ENCODE measurements at regions not wholly inside any gene's neighbourhood (a gene's known extent, or its start where the extent isn't known, plus 50 kb on each side); places are given as distances from the start of the nearest gene placed in this dataset.

- peaks cover 10% of the 10 kb centered on the region for H3K9me3 Mint-ChIP-seq
- H3K4me3 Mint-ChIP-seq = no peak overlapping the region
- H3K4me1 Mint-ChIP-seq = no peaks in the 10 kb centered on the region
- no peak for DNase-seq
- no peak overlapping the region for H3K27ac Mint-ChIP-seq
- TF ChIP-seq CTCF (IDR thresholded peaks at IDR 0.05) = no peak
- ChIA-PET POLR2A (no interaction called here), CTCF (no interaction called here)
- intact Hi-C loops (cut with micrococcal nuclease) = no loop called here
- H3K27me3 Mint-ChIP-seq = peaks cover 3% of the 10 kb centered on the region
- no peak for ATAC-seq (ENCODE audit: low read depth)
- H3K36me3 Mint-ChIP-seq (ENCODE audit: low read depth) = no peaks in the 10 kb centered on the region
These were observed 50.8 kb upstream of the CACNA2D3 start for GRCh38 chr3:54071601-54072000.

- POLR2A ChIA-PET = no interaction called here
- Mint-ChIP-seq H3K27ac (no peak overlapping the region), H3K36me3 (ENCODE audit: low read depth) (no peaks in the 10 kb centered on the region), H3K4me1 (no peaks in the 10 kb centered on the region), H3K4me3 (no peak overlapping the region), H3K9me3 (peaks cover 10% of the 10 kb centered on the region), H3K27me3 (peaks cover 6% of the 10 kb centered on the region)
- ATAC-seq (ENCODE audit: low read depth) (no peak), DNase-seq (no peak)
- intact Hi-C loops (cut with micrococcal nuclease) = no loop called here
- TF ChIP-seq CTCF (IDR thresholded peaks at IDR 0.05) = no peak
- CTCF ChIA-PET = no interaction called here
These were observed 52.4 kb upstream of the CACNA2D3 start for GRCh38 chr3:54069961-54070360.

GRCh38 chr3:54067055-54067698, 55.2 kb upstream of the CACNA2D3 start:
- Mint-ChIP-seq H3K27ac (no peak overlapping the region), H3K27me3 (peaks cover 4% of the 10 kb centered on the region), H3K36me3 (ENCODE audit: low read depth) (no peaks in the 10 kb centered on the region), H3K4me1 (no peaks in the 10 kb centered on the region), H3K4me3 (no peak overlapping the region), H3K9me3 (peaks cover 10% of the 10 kb centered on the region)
- ChIA-PET POLR2A (no interaction called here), CTCF (no interaction called here)
- ATAC-seq (ENCODE audit: low read depth) (no peak), DNase-seq (no peak)
- intact Hi-C loops (cut with micrococcal nuclease) = no loop called here
- TF ChIP-seq CTCF (IDR thresholded peaks at IDR 0.05) = no peak

GRCh38 chr3:54066253-54066652, 56.1 kb upstream of the CACNA2D3 start:
- Mint-ChIP-seq H3K9me3 (peaks cover 10% of the 10 kb centered on the region), H3K4me1 (no peaks in the 10 kb centered on the region), H3K4me3 (no peak overlapping the region), H3K27me3 (peaks cover 4% of the 10 kb centered on the region), H3K27ac (no peak overlapping the region), H3K36me3 (ENCODE audit: low read depth) (no peaks in the 10 kb centered on the region)
- DNase-seq (no peak), ATAC-seq (ENCODE audit: low read depth) (no peak)
- intact Hi-C loops (cut with micrococcal nuclease) = no loop called here
- ChIA-PET POLR2A (no interaction called here), CTCF (no interaction called here)
- TF ChIP-seq CTCF (IDR thresholded peaks at IDR 0.05) = no peak

- H3K4me1 Mint-ChIP-seq = no peaks in the 10 kb centered on the region
- POLR2A ChIA-PET = no interaction called here
- no peak overlapping the region for H3K27ac Mint-ChIP-seq
- CTCF ChIA-PET = no interaction called here
- peaks cover 5% of the 10 kb centered on the region for H3K9me3 Mint-ChIP-seq
- no peak overlapping the region for H3K4me3 Mint-ChIP-seq
- no peak for ATAC-seq (ENCODE audit: low read depth)
- no peak for TF ChIP-seq CTCF (IDR thresholded peaks at IDR 0.05)
- no peaks in the 10 kb centered on the region for H3K36me3 Mint-ChIP-seq (ENCODE audit: low read depth)
- peaks cover 4% of the 10 kb centered on the region for H3K27me3 Mint-ChIP-seq
- no peak for DNase-seq
- intact Hi-C loops (cut with micrococcal nuclease) = no loop called here
These were observed 56.8 kb upstream of the CACNA2D3 start for GRCh38 chr3:54065586-54065985.
